IMR-90 (cell line): ENCODE measurements at regions not wholly inside any gene's neighbourhood (a gene's known extent, or its start where the extent isn't known, plus 50 kb on each side); places are given as distances from the start of the nearest gene placed in this dataset.

Experiments used
- ATAC-seq: fragments of 200-7000 bp; cut with Tn5 transposase; 2 replicates; pipeline ENCODE4 v1.9.1; 2020; ENCODE audit warnings: low read depth, mild to moderate bottlenecking, moderate library complexity
- BruUV-seq: library from RNA; stranded (reverse); fragments of 400-500 nt; replicated peaks from 2 replicates; lab custom pipeline; 2021; lab: Mats Ljungman, UMichigan
- CTCF ChIA-PET: fragments of 300-600 bp; formaldehyde crosslinking; extraction: SDS; loops from one replicate; lab custom pipeline; 2021; ENCODE audit warnings: antibody characterized with exemption; lab: Yijun Ruan, JAX
- POLR2A ChIA-PET: fragments of 300-600 bp; sonication (Branson Sonifier 250); formaldehyde crosslinking; loops from one replicate; lab custom pipeline; 2022; ENCODE audit warnings: antibody characterized with exemption; ENCODE audit not compliant: unreplicated experiment; lab: Charles Lee
- DNase-seq: peaks from one replicate; pipeline ENCODE4 v3.0.0; 2013
- H2AFZ ChIP-seq: replicated peaks from 2 replicates; pipeline ENCODE3; 2013; ENCODE audit warnings: low read length, mild to moderate bottlenecking; ENCODE audit not compliant: poor library complexity
- H2AK5ac ChIP-seq: 2 replicates; pipeline ENCODE4 v1.6.1; 2013; ENCODE audit warnings: low read depth, low read length, inconsistent platforms
- H2AK9ac ChIP-seq: replicated peaks from 2 replicates; pipeline ENCODE3; 2013; ENCODE audit warnings: mild to moderate bottlenecking, low read depth, low read length, moderate library complexity; ENCODE audit not compliant: poor library complexity
- H2BK120ac ChIP-seq: 2 replicates; pipeline ENCODE4 v1.6.1; 2013; ENCODE audit warnings: low read depth, low read length, inconsistent platforms
- H2BK15ac ChIP-seq: 3 replicates; pipeline ENCODE4 v1.6.1; 2013; ENCODE audit warnings: low read depth, low read length, inconsistent platforms
- H2BK20ac ChIP-seq: 2 replicates; pipeline ENCODE4 v1.6.1; 2013; ENCODE audit warnings: low read depth, mild to moderate bottlenecking, inconsistent platforms, low read length, moderate library complexity
- H2BK5ac ChIP-seq: 2 replicates; pipeline ENCODE4 v1.6.1; 2013; ENCODE audit warnings: mild to moderate bottlenecking, low read depth, low read length, inconsistent platforms; ENCODE audit not compliant: poor library complexity, severe bottlenecking
- H3K14ac ChIP-seq: replicated peaks from 2 replicates; pipeline ENCODE4 v1.6.1; 2013; ENCODE audit warnings: low read depth, low read length, inconsistent platforms
- H3K18ac ChIP-seq: 2 replicates; pipeline ENCODE4 v1.6.1; 2013; ENCODE audit warnings: low read depth, low read length, control low read depth
- H3K23ac ChIP-seq: 2 replicates; pipeline ENCODE4 v1.6.1; 2013; ENCODE audit warnings: low read depth, low read length, inconsistent platforms
- H3K27ac ChIP-seq: 2 replicates; pipeline ENCODE4 v1.5.1; 2013; ENCODE audit warnings: mild to moderate bottlenecking, control low read depth, low read length; ENCODE audit not compliant: insufficient read depth
- H3K27me3 ChIP-seq: 2 replicates; pipeline ENCODE4 v1.6.1; 2013; ENCODE audit warnings: low read length; ENCODE audit not compliant: control insufficient read depth, insufficient read depth
- H3K36me3 ChIP-seq: 2 replicates; pipeline ENCODE4 v1.6.1; 2013; ENCODE audit warnings: low read length, mixed read lengths; ENCODE audit not compliant: control insufficient read depth, insufficient read depth
- H3K4ac ChIP-seq: 2 replicates; pipeline ENCODE4 v1.6.1; 2013; ENCODE audit warnings: low read depth, low read length, inconsistent platforms
- H3K4me1 ChIP-seq: 2 replicates; pipeline ENCODE4 v1.6.1; 2013; ENCODE audit warnings: low read length, mixed read lengths; ENCODE audit not compliant: control insufficient read depth, insufficient read depth
- H3K4me2 ChIP-seq: 2 replicates; pipeline ENCODE4 v1.6.1; 2013; ENCODE audit warnings: low read depth, mild to moderate bottlenecking, control low read depth, low read length, moderate library complexity
- H3K4me3 ChIP-seq: 2 replicates; pipeline ENCODE4 v1.5.1; 2013; ENCODE audit warnings: low read depth, mild to moderate bottlenecking, control low read depth, low read length, moderate library complexity; ENCODE audit not compliant: insufficient read depth
- H3K56ac ChIP-seq: 2 replicates; pipeline ENCODE4 v1.6.1; 2013; ENCODE audit warnings: low read length, inconsistent platforms; ENCODE audit not compliant: insufficient read depth; ENCODE audit errors: extremely low read depth
- H3K79me1 ChIP-seq, 2 experiments: 2 replicates each; pipeline ENCODE4 v1.6.1; 2013; ENCODE audit warnings: low read length in 2 of 2, inconsistent platforms in 1 of 2, low read depth in 1 of 2
- H3K9ac ChIP-seq: 2 replicates; pipeline ENCODE4 v1.6.1; 2013; ENCODE audit warnings: low read depth, low read length, control low read depth
- H3K9me1 ChIP-seq: 2 replicates; pipeline ENCODE4 v1.6.1; 2013; ENCODE audit warnings: low read length, inconsistent platforms; ENCODE audit not compliant: insufficient read depth
- H3K9me3 ChIP-seq: 2 replicates; pipeline ENCODE4 v1.6.1; 2013; ENCODE audit warnings: low read length; ENCODE audit not compliant: control insufficient read depth, insufficient read depth
- H4K20me1 ChIP-seq: 2 replicates; pipeline ENCODE4 v1.6.1; 2013; ENCODE audit warnings: low read length, inconsistent platforms; ENCODE audit not compliant: insufficient read depth
- H4K5ac ChIP-seq: 2 replicates; pipeline ENCODE4 v1.6.1; 2013; ENCODE audit warnings: mild to moderate bottlenecking, low read depth, low read length, control low read depth
- H4K8ac ChIP-seq, 2 experiments: 2 replicates each; pipeline ENCODE4 v1.6.1; 2013; ENCODE audit warnings: low read depth in 2 of 2, low read length in 2 of 2, control low read depth in 1 of 2, inconsistent platforms in 1 of 2
- H4K91ac ChIP-seq: 2 replicates; pipeline ENCODE4 v1.6.1; 2013; ENCODE audit warnings: low read depth, low read length, inconsistent platforms; ENCODE audit not compliant: insufficient read depth
- BHLHE40 ChIP-seq: fragments of 150-350 bp; IDR thresholded peaks from 2 replicates; pipeline ENCODE4 v1.6.1; 2016; ENCODE audit warnings: mild to moderate bottlenecking, low read depth, low read length
- CEBPB ChIP-seq: IDR thresholded peaks from 2 replicates; pipeline ENCODE4 v1.6.1; 2012; ENCODE audit warnings: low read depth, low read length, improper control_type of control experiment
- CHD1 ChIP-seq: IDR thresholded peaks from 2 replicates; pipeline ENCODE4 v1.6.1; 2012; ENCODE audit warnings: low read depth, low read length, improper control_type of control experiment
- FOS ChIP-seq: fragments of 150-350 bp; IDR thresholded peaks from 2 replicates; pipeline ENCODE4 v1.6.1; 2016; ENCODE audit warnings: low read depth, low read length
- MAFK ChIP-seq: IDR thresholded peaks from 2 replicates; pipeline ENCODE4 v1.6.1; 2012; ENCODE audit warnings: low read depth, low read length, improper control_type of control experiment
- MAZ ChIP-seq: IDR thresholded peaks from 2 replicates; pipeline ENCODE4 v1.6.1; 2012; ENCODE audit warnings: low read depth, mild to moderate bottlenecking, low read length, improper control_type of control experiment, moderate library complexity, borderline replicate concordance
- MXI1 ChIP-seq: IDR thresholded peaks from 2 replicates; pipeline ENCODE4 v1.6.1; 2012; ENCODE audit warnings: low read depth, mild to moderate bottlenecking, low read length, moderate library complexity, borderline replicate concordance
- NFE2L2 ChIP-seq: fragments of 150-350 bp; IDR thresholded peaks from 2 replicates; pipeline ENCODE4 v1.6.1; 2016; ENCODE audit warnings: low read depth, mild to moderate bottlenecking, low read length
- POLR2A ChIP-seq: IDR thresholded peaks from 2 replicates; pipeline ENCODE4 v1.6.1; 2012; ENCODE audit warnings: mild to moderate bottlenecking, low read depth, low read length
- RAD21 ChIP-seq: IDR thresholded peaks from 2 replicates; pipeline ENCODE4 v1.6.1; 2012; ENCODE audit warnings: low read length, improper control_type of control experiment
- RCOR1 ChIP-seq: IDR thresholded peaks from 2 replicates; pipeline ENCODE4 v1.6.1; 2012; ENCODE audit warnings: mild to moderate bottlenecking, low read length, improper control_type of control experiment; ENCODE audit not compliant: insufficient replicate concordance
- RFX5 ChIP-seq: IDR thresholded peaks from 2 replicates; pipeline ENCODE4 v1.8.0; 2012; ENCODE audit warnings: low read depth, mild to moderate bottlenecking, low read length, moderate library complexity
- SMC3 ChIP-seq: fragments of 150-350 bp; IDR thresholded peaks from 2 replicates; pipeline ENCODE4 v1.6.1; 2016; ENCODE audit warnings: low read depth, mild to moderate bottlenecking, antibody characterized with exemption, low read length, moderate library complexity
- WGBS, 2 experiments: methylation state at CpG; one replicate each; pipeline versions ENCODE4 v1.1.5 to v1.1.7; 2013; ENCODE audit warnings: missing lambda C conversion rate in 2 of 2; ENCODE audit not compliant: insufficient read length in 1 of 2; ENCODE audit errors: extremely low coverage in 2 of 2; 5-methylcytosine and 5-hydroxymethylcytosine counted together
- dilution Hi-C: fragments of 300-500 bp; cut with HindIII; formaldehyde crosslinking; loops from one replicate; pipeline ENCODE4 v1.14.3; 2018; ENCODE audit warnings: low sequenced_read_pairs; ENCODE audit not compliant: unreplicated experiment
- in situ Hi-C: fragments of 300-500 bp; cut with MboI; formaldehyde crosslinking; loops from 3 replicates; pipeline ENCODE4 v1.14.3; 2019; ENCODE audit warnings: low sequenced_read_pairs, inconsistent platforms, mixed read lengths
- intact Hi-C: fragments of 100-400 bp; cut with micrococcal nuclease; formaldehyde crosslinking; loops from 2 replicates; pipeline ENCODE4 v1.10.0; 2022
- TF ChIP-seq, protein P1 (sequence below): fragments of 150-350 bp; IDR thresholded peaks from 2 replicates; pipeline ENCODE4 v1.6.1; 2016; ENCODE audit warnings: low read depth, mild to moderate bottlenecking, low read length, moderate library complexity, borderline replicate concordance
- TF ChIP-seq, protein P2 (sequence below): conservative IDR thresholded peaks from 2 replicates; pipeline ENCODE4 v1.5.1; 2012; ENCODE audit warnings: mild to moderate bottlenecking, low read depth, low read length, improper control_type of control experiment
- TF ChIP-seq, protein P3 (sequence below): fragments of 150-350 bp; IDR thresholded peaks from 2 replicates; pipeline ENCODE4 v1.6.1; 2017; ENCODE audit warnings: mild to moderate bottlenecking, antibody characterized with exemption, low read length, low read depth

DNA sequence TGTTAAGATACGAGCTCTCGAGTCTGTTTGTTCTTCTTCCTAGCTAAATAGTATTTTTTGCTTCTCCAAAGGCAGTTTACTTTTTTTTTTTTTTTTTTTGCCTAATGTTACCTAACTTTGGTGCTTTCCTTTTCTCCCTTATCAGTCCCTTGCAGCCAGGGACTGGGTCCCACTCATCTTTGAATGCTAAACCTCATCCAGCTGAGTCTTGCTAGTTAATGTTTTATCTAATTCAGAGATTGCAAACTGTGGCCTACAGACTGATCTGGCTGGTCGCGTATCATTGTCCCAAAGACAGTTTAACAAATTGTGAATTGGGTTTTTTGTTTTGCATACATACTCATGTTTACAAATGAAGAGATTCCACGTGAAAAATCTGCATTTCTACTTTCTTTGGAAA, 95.7 kb upstream of the EFNA5 start:
- Histone ChIP-seq H2AK5ac (no peak overlapping the region), H3K79me1 (no peaks in the 10 kb centered on the region), H3K9me3 (no peaks in the 10 kb centered on the region), H2BK120ac (no peak overlapping the region), H3K4me2 (no peak overlapping the region), H4K8ac (no peak overlapping the region), H4K20me1 (no peaks in the 10 kb centered on the region), H2BK15ac (no peak overlapping the region), H2AFZ (no peak overlapping the region), H3K27me3 (no peaks in the 10 kb centered on the region), H3K4me3 (no peak overlapping the region), H3K23ac (no peak overlapping the region), H2AK9ac (no peak overlapping the region), H4K91ac (no peak overlapping the region), H3K9ac (no peak overlapping the region), H2BK5ac (no peak overlapping the region), H3K4me1 (peaks cover 1% of the 10 kb centered on the region; the same call in 1 of the 2 replicates), H3K56ac (no peak overlapping the region), H3K36me3 (no peaks in the 10 kb centered on the region), H2BK20ac (no peak overlapping the region), H3K9me1 (no peaks in the 10 kb centered on the region), H3K4ac (no peak overlapping the region), H3K18ac (no peak overlapping the region), H3K14ac (no peak overlapping the region), H4K5ac (no peak overlapping the region), H3K27ac (no peak overlapping the region)
- in situ Hi-C loops, result no loop called here
- ChIA-PET POLR2A (no interaction called here), CTCF (no interaction called here)
- intact Hi-C loops, result no loop called here
- dilution Hi-C loops, result no loop called here
- no peak for DNase-seq
- no peak for ATAC-seq
- BruUV-seq, result no TSS peak
- whole genome bisulfite sequencing, 2 experiments, result no CpG with 5 or more reads among the region's 5 CpGs
- no peak for TF ChIP-seq NFE2L2
- no peak for TF ChIP-seq CHD1
- TF ChIP-seq RCOR1, result no peak
- TF ChIP-seq CEBPB, result no peak
- no peak for TF ChIP-seq FOS
- TF ChIP-seq BHLHE40, result no peak
- TF ChIP-seq SMC3, result no peak
- TF ChIP-seq, protein P1, sequence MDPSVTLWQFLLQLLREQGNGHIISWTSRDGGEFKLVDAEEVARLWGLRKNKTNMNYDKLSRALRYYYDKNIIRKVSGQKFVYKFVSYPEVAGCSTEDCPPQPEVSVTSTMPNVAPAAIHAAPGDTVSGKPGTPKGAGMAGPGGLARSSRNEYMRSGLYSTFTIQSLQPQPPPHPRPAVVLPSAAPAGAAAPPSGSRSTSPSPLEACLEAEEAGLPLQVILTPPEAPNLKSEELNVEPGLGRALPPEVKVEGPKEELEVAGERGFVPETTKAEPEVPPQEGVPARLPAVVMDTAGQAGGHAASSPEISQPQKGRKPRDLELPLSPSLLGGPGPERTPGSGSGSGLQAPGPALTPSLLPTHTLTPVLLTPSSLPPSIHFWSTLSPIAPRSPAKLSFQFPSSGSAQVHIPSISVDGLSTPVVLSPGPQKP, result no peak
- no peak for TF ChIP-seq MAFK
- TF ChIP-seq, protein P2, sequence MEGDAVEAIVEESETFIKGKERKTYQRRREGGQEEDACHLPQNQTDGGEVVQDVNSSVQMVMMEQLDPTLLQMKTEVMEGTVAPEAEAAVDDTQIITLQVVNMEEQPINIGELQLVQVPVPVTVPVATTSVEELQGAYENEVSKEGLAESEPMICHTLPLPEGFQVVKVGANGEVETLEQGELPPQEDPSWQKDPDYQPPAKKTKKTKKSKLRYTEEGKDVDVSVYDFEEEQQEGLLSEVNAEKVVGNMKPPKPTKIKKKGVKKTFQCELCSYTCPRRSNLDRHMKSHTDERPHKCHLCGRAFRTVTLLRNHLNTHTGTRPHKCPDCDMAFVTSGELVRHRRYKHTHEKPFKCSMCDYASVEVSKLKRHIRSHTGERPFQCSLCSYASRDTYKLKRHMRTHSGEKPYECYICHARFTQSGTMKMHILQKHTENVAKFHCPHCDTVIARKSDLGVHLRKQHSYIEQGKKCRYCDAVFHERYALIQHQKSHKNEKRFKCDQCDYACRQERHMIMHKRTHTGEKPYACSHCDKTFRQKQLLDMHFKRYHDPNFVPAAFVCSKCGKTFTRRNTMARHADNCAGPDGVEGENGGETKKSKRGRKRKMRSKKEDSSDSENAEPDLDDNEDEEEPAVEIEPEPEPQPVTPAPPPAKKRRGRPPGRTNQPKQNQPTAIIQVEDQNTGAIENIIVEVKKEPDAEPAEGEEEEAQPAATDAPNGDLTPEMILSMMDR, result no peak
- TF ChIP-seq RAD21, result no peak
- no peak for TF ChIP-seq RFX5
- no peak for TF ChIP-seq MAZ
- TF ChIP-seq, protein P3, sequence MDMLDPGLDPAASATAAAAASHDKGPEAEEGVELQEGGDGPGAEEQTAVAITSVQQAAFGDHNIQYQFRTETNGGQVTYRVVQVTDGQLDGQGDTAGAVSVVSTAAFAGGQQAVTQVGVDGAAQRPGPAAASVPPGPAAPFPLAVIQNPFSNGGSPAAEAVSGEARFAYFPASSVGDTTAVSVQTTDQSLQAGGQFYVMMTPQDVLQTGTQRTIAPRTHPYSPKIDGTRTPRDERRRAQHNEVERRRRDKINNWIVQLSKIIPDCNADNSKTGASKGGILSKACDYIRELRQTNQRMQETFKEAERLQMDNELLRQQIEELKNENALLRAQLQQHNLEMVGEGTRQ, result no peak
- TF ChIP-seq MXI1, result no peak
- no peak for TF ChIP-seq POLR2A
